PC-9 (cell line): ENCODE measurements at regions not wholly inside any gene's neighbourhood (a gene's known extent, or its start where the extent isn't known, plus 50 kb on each side); places are given as distances from the start of the nearest gene placed in this dataset.

Experiments used
- CTCF ChIP-seq: fragments of 200-600 bp; sonication (generic); conservative IDR thresholded peaks from 2 replicates; pipeline ENCODE4 v1.6.1; 2017; ENCODE audit warnings: mixed run types, antibody characterized with exemption, mild to moderate bottlenecking, moderate library complexity
- EZH2 ChIP-seq: fragments of 200-600 bp; sonication (generic); IDR thresholded peaks from 2 replicates; pipeline ENCODE4 v1.8.0; 2017; ENCODE audit warnings: antibody characterized with exemption, low read depth

- TF ChIP-seq CTCF = no peak
- TF ChIP-seq EZH2 = no peak
Measured at GRCh38 chr1:30272277-30273020, 450.9 kb downstream of the MATN1 start.
